HG02885 (cell line): ENCODE measurements at regions not wholly inside any gene's neighbourhood (a gene's known extent, or its start where the extent isn't known, plus 50 kb on each side); places are given as distances from the start of the nearest gene placed in this dataset.
"Not testable (repeated sequence)": the region's sequence is repeated elsewhere in the genome, so short reads cannot be mapped to it uniquely, and the experiment has no call there.

Experiments
- ATAC-seq: cut with Tn5 transposase; IDR thresholded peaks from one replicate; pipeline ENCODE4 v1.9.1; 2021; ENCODE audit warnings: mild to moderate bottlenecking; ENCODE audit not compliant: unreplicated experiment, poor library complexity

DNA sequence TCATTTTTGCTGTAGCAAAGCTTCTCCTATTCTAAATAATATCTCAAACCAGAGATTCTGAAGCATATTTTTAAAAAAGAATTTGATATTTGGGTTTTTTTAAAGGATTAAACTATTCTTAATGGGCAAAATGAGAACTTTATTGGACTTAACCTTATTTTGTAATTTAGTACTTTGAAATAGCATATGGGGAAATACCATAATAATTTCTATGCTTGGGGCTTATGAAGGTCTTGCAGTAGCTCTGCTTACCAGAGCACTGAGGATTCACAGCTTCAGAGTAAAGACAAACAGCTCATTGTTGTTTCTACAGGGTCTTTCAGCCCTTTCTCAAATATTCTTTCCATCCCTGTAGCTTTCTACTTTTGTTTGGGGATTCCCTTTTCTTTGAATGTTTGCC is 111.2 kb upstream of the ZNF648 start:
- ATAC-seq, result no peak

DNA sequence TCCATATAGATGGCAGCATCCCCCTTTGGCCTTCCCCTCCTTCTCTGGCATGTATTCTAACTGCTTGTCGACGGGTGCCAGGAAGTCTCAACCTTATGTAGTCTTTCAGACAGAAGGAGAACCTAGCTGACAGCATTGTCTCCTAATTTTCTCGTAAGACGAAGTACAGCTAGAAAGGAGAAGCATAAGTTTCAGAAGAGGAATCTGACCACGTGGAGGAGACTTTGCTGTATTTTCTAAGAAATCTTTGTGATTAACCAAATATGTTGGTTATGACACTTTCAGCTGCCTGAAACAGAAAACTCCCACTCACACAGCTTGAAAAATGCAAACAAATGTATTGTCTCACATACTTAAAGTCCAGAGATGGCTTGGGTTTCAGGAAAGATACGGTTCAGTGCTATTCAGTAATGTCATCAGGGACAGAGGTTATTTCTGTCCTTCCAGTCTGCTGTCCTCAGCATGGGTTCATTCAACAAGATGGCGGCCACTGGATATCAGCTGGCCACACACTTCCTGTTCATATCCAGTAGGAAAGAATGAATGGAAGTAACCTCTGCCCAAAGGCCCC is 109.5 kb upstream of the ZNF648 start:
- ATAC-seq, result peak; percentile 88

DNA sequence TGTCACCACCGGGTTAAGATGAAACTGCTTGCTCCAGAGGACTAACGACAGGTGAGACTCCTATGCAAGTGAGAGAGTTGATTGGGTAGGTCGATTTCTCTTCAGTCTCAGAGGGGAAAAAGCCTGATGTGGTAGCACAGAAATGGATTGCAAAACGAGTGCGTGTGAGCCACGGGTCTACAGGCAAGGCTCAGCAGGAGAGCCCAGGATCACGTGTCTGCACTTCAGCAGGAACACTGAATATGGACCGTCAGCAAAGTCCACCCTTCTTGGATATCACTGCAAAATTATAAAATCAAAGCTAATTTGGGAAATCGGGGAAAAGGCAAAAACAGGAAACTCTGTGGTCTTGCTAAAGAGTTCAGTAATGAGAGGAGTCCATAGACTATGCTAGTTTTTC is 107.7 kb upstream of the ZNF648 start:
- no peak for ATAC-seq

DNA sequence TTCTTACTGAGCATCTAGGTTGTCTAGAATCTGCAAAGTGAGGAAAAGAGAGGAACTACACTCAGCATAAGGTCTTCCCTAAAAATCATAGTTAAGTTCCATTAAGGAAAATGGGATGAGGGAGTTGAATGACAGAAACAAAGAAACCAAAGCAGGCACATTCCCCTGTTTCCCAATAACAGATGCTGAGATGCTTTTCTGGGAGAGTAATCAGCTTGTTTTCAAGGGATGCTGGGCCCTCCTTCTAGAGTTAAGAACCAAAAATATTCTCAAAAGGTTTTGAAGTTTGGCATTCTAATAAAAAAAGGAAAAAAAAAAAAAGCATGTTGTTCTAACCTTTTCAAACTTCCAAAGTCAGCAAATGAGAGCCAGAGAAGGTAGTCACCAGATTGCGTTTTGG is 105.2 kb upstream of the ZNF648 start:
- ATAC-seq, result no peak

DNA sequence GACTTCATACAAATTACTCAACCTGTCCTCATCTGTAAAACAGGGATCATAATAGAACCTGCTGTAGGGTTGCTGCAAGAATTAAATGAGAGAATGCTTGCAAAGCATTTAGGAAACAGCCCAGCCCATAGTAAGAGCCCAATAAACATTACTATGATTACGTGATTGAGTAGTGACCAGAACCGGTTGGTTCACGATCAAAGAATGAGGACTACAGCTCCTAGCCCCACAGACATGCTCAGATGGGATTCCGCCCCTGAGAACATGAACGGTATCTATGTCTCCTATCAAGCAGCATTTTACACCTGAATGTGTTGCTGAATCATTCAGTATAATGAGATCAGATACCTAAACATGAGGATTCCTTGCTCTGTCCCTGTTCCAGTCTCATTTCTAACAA is 104.8 kb upstream of the ZNF648 start:
- ATAC-seq, result no peak

DNA sequence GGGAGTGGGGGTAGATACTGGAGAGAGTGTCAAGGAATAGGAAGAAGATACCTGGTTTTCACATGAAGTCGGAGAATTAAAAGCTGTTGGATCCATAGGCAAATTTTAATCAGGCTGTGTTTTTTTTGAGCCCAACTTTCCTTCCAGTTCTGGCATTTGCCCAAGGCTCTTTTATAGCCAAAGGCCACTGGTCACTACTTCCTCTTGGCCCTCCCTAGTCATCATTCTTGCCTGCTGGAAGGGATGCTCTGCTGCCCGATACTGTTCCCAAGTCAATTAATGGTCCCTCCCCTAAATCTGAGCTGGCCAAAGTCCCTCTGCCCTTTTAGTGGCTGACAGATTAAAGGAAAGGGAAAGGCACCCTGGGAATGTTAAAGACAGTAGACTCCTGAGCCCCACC is 102.8 kb upstream of the ZNF648 start:
- no peak for ATAC-seq

DNA sequence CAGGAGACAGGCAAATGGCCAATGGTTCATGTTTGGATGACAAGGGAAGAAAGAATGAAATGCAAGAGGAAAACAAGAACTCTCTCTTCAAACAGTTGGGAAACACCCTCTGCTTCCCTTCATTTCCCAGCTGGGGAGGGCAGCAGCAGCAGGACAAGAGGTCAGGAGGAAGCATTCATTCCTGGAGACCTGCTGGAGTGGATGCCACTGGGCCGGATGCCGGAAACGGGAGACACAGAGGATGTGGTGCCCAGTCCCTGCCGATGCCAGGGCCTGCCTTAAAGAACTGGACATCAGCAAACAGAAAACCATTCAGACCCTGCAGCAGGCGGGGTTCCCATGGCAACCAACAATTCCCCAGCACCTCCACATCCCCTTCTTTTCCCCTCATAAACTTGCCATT is 102.3 kb upstream of the ZNF648 start:
- no peak for ATAC-seq

DNA sequence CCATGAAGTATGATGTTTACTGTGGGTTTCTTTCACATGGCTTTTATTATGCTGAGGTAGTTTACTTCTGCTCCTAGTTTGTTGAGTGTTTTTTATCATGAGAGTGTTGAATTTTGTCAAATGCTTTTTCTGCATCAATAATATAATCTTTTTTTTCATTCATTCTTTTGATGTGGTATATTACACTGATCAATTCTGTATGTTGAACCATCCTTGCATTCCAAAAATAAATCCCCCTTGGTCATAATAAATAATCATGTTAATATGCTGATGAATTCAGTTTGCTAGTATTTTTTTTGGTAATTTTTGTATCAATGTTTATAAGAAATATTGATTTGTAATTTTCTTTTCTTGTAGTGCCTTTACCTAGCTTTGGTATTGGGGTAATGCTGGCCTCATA is 97.9 kb upstream of the ZNF648 start:
- no peak for ATAC-seq

DNA sequence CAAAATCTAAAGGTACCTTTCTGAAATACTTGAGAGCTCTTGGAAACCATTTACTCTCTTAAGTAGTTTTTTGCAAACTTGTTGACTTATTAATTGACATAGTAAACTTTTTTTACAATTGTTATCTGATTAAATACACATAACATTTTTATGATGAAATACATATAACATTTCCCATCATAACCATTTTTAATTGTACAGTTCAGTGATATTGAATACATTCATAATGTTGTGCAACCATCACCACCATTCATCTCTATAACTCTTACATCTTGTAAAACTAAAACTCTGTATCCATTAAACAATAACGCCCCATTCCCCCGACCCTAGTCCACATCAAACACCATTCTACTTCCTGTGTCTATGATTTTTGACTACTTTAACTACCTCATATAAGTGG is 95.7 kb upstream of the ZNF648 start:
- ATAC-seq, result no peak

DNA sequence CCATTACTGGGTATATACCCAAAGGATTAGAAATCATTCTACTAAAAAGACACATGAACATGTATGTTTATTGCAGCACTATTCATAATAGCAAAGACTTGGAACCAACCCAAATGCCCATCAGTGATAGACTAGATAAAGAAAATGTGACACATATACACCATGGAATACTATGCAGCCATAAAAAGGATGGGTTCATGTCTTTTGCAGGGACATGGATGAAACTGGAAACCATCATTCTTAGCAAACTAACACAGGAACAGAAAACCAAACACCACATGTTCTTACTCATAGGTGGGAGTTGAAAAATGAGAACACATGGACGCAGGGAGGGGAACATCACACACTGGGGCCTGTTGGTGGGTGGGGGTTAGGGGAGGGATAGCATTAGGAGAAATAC is 92.9 kb upstream of the ZNF648 start:
- ATAC-seq, result not testable (repeated sequence)

DNA sequence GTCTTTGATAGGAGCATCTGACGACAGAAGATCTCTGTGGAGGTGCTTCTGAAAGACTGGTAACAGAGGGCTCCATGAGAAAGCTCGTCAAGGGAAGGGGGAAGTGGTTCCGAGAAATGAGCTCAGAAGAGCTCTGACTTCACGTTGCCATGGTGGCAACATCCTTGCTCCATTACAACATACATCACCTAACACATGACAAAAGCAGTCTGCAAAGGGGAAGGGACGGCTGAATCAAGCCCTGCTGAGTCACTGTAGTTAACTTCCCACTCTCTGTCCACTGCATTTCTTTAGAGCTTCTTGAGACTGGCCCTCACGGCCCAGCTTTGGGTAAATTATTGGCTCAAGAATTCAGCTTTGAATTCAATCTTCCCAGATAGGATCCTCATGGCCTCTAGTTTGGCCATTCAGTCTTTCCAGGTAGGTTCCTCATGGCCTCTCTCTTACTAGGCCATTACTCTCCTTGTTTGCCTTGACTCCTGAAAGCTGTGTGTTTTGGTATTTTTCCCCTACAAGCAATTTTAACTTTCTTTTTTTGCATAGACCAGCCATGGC is 88.0 kb upstream of the ZNF648 start:
- no peak for ATAC-seq

DNA sequence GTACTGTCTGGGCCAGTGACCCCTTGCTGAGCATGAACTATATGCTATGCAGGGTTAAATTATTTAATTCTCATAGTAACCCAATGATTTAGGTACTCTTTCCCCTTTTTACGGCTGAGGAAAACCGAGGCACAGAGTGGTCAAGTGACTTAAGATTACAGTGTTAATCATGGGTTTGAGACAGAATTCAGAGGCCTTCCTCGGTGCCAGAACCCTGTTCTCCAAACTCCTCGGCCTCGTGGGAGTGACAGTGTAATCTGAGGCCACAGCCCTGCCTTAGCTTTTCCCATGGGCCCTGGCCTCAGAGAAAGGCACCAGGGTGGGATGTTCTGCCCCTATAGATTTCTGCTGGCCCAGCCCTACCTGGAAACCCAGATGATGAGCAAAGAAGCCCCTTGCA is 86.4 kb upstream of the ZNF648 start:
- ATAC-seq, result no peak

DNA sequence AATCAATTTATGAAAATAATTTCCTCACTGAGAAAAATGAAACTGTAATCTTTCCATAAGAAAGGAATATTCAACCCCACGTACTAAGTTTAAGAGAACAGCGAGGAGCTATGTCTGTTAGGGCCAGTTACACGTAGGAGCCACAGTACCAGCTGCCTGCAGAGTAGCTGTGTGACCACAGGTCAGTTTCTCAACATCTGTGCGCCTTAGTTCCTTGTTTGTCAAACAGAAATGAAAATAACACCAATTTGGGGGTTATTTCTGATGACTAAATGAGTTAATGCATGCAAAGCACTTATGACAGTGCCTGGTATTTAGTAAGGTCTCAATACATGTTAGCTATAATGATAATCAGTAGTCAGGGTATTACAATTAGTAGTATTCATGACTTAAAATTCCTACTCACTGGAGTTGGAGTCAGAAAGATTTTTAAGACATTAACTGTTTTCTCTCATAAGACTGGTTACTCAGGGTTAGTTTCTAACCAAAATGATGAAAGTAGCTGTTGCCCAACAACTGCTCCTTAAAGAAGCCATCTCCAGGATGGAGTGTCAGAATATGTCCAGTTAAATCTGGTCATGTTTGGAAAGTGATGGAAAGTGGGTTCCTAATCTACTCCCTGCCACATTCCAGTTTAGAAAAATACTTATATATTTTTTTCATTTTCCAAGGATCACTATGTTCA is 85.8 kb upstream of the ZNF648 start:
- peak; percentile 92 for ATAC-seq

DNA sequence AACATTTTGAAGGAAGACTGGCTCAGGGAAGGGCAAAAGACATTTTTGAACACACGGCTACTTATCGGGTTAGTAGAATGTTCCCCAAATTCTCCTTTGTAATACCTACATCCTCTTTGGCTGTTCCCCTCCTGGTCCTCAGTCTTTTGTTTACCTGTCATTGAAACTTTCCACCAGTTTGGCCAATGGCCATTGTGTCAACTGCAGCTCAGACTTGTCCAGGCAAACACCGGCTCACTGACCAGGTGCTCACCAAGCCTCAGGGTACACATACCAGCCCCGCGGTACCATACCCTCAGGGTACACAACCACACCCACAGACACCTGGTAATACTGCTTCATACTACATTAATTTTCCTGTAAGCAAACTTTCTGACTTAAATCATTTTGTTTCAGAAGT is 84.8 kb upstream of the ZNF648 start:
- no peak for ATAC-seq

DNA sequence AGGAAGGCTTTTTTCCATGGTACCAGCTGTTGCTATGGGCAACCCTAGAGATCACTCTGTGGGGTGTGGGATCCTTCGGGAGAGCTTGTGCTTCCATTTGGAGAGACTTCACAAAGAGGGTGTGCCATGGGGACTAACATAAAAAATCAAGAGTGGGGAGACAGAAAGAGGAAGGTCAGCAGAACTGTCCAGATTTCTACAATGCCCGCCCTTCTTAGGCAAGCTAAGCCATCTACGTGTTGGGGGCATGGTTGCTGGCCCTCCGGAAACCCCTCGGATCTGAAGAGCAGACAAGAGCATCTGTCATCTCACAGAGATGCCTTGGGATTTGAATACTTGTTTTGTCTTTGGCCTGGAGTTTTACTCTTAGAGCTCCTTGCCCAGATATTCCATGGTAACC is 83.9 kb upstream of the ZNF648 start:
- ATAC-seq, result no peak

DNA sequence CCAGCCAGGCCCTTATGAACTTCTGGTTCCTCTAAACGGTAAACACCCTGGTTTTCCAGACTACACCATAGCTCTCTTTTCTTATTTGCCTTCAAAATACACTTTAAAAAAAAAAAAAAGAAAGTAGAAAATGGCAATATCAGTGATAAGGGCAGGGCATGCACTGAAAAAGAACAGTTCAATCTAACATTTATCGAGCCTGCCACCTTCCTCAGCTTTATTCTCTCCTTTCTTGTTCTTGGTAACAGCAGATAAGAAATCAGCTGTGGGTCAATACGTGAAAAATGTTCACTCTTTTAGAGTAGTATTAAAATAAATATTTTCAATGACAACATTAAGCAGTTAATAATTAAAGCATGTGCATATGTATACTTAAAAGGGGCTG is 83.1 kb upstream of the ZNF648 start:
- ATAC-seq, result no peak

DNA sequence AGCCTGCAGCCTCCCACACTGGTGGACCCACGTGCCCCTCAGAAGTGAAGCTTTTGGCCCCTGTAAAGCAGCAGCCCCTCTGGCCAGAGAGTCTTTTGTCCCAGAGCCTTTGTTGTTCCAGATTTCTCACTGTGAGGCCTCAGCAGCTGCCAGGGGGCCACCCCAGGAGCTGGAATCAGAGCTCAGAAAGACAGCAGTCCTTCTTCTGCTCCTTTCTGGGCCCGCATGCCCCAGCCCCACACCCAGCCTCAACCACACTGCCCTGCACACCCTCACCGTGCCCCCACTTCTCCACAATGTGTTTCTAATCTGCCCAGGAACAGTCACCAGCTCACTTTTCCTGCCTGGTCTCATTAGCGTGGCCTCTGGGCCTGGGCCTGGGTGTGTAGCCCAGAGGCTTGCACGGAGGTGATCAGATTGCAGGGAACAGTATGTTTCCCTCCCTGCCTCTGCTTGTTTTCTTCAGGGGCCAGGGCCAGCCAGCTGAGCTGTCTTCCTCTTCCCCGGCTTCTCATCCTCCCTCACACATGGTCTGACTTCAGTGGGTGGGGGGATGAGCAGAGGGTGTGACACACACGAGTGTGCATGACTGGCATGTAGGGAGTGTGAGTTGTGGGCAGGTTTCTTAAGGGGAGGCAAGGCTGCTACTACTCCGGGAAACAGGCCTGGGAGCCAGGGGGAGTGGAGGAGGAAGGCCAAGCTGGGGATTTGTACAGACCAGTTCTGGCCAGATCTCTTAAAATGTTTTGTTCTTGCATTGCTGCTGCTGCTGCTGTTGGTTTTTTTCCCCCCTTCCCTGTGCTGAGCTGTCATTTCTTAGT is 82.5 kb upstream of the ZNF648 start:
- no peak for ATAC-seq

DNA sequence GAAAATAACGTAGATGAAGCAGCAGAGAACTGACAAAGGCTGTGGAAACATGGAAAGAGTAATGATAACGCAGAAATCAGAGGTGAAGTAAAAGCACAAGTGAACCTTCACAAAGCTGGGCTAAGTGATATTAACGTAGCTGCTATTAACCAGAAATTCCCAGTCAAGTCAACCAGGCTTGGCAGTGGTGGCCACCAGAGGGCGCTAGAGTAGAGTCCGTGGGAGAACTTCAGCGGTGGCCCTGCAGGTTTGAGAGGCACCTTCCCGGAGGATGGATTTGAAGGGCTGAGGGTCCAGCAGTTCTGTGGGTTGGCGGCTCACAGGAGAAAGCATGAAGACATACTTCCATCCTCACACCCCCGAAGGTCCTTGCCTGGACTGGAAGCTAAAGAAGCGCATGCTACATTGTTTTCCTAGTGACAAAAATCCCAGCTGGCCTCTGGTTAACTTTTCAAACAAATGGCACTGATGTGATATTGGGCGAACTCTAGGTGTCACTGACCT is 81.7 kb upstream of the ZNF648 start:
- peak; percentile 50 for ATAC-seq

DNA sequence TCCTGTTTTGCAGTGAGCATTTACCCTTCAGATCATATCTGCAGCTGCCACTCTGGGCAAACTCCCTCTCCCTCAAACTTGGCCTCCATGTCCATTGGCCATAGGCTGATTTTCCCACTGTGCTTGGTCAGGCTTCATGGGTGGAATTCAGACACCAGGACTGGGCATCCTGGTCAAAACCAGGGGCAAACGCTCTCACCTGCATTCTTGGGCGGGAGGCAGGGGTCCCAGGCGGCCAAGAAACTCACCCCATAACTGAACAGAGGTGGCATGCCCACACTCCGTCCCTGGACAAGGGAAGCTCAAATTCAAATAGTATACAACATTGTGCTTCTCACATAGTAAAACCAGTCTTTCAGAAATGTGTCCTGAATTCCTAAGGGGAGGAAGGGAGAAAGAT is 81.1 kb upstream of the ZNF648 start:
- no peak for ATAC-seq

DNA sequence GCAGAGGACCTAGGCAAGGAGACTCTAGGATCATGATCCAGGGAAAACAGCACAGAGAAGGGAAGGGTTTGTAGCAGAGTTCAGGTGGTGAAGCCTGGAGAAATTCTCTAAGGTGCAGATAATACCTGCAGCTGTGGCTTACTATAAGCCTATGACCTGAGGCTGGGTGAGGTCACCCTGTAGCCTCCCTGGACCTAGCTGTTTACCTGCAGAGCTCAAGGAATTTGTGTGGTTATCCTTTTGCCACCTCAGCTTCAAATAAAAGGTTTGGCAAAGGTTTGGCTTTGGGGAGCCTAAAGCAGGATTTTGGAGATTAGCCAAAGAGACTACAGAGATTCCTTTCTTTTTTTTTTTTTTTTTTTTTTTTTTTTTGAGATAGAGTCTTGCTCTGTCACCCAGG is 79.5 kb upstream of the ZNF648 start:
- no peak for ATAC-seq

DNA sequence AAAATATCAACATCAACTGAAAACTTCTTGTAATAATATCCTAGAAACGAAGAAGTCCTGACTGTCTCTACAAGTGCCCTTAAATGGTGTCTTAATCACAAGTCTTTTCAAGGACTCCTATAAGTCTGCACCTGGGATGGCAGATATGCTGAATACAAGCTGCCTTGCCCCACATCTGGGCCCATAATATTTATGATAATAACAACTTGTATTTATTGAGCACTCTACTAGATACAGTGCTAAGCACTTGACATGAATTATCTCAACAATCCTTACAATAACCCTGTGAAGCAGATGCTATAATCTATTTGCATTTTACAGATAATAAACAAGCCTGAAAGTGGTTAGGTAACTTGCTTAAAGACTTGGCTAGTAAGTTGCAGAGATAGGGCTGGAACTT is 78.0 kb upstream of the ZNF648 start:
- ATAC-seq, result no peak
